Activated CD4-positive, alpha-beta T cell treated with anti-CD3 and anti-CD28 coated beads, Interleukin-2, amount 10 ng/mL, durations not matched to agents 24 days and 14 days (primary cell): ENCODE measurements at regions not wholly inside any gene's neighbourhood (a gene's known extent, or its start where the extent isn't known, plus 50 kb on each side); places are given as distances from the start of the nearest gene placed in this dataset.

Experiments used
- DNase-seq: peaks from one replicate; pipeline ENCODE4 v3.0.0; 2022
- H3K27ac Mint-ChIP-seq: one replicate; pipeline ENCODE4 v1.8.0; 2022; ENCODE audit warnings: mild to moderate bottlenecking, mixed read lengths
- H3K27me3 Mint-ChIP-seq: one replicate; pipeline ENCODE4 v1.8.0; 2022; ENCODE audit warnings: mixed read lengths
- H3K36me3 Mint-ChIP-seq: one replicate; pipeline ENCODE4 v1.8.0; 2022; ENCODE audit warnings: low read depth, mild to moderate bottlenecking, mixed read lengths
- H3K4me1 Mint-ChIP-seq: one replicate; pipeline ENCODE4 v1.8.0; 2021; ENCODE audit warnings: mixed read lengths
- H3K4me3 Mint-ChIP-seq: one replicate; pipeline ENCODE4 v1.8.0; 2022; ENCODE audit warnings: mild to moderate bottlenecking, moderate library complexity, mixed read lengths
- H3K9me3 Mint-ChIP-seq: one replicate; pipeline ENCODE4 v1.8.0; 2021; ENCODE audit warnings: mixed read lengths
- intact Hi-C: fragments of 100-400 bp; cut with micrococcal nuclease; formaldehyde crosslinking; loops from one replicate; pipeline ENCODE4 v1.15.1; 2023

GRCh38 chr9:99403371-99403770 lies 181.3 kb downstream of the SEC61B start:
- no peaks in the 10 kb centered on the region for H3K4me1 Mint-ChIP-seq
- DNase-seq, result no peak
- H3K36me3 Mint-ChIP-seq, result no peaks in the 10 kb centered on the region
- H3K27me3 Mint-ChIP-seq, result peaks cover 2% of the 10 kb centered on the region
- H3K9me3 Mint-ChIP-seq, result no peaks in the 10 kb centered on the region
- no peak overlapping the region for H3K27ac Mint-ChIP-seq
- intact Hi-C loops, result no loop called here
- no peak overlapping the region for H3K4me3 Mint-ChIP-seq

GRCh38 chr9:99405359-99405758 lies 183.3 kb downstream of the SEC61B start:
- H3K27me3 Mint-ChIP-seq, result peaks cover 2% of the 10 kb centered on the region
- no peaks in the 10 kb centered on the region for H3K4me1 Mint-ChIP-seq
- H3K27ac Mint-ChIP-seq, result no peak overlapping the region
- intact Hi-C loops, result no loop called here
- no peaks in the 10 kb centered on the region for H3K36me3 Mint-ChIP-seq
- no peak for DNase-seq
- no peaks in the 10 kb centered on the region for H3K9me3 Mint-ChIP-seq
- H3K4me3 Mint-ChIP-seq, result no peak overlapping the region

DNA sequence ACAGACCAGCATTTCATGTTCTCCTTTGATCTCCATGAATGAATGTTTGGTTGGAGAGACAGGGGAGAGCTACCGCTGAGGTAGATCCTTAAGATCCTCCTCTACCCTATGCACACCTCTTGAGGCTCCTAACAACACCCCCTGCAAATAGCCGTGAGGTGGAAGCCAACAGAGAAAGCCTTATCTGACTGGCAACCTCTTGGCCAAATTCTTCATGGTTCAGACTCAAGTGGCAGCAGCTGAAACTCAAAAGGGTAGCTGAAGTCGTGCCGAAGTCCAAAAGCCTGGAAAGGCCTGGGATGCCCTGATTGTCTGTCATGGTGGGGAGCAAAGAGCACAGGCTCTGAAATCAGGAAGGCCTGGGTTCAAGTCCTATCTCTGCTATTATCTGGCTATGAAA lies 184.9 kb downstream of the SEC61B start:
- Mint-ChIP-seq H3K27ac (no peak overlapping the region), H3K4me3 (no peak overlapping the region), H3K9me3 (no peaks in the 10 kb centered on the region), H3K36me3 (no peaks in the 10 kb centered on the region), H3K27me3 (peaks cover 3% of the 10 kb centered on the region), H3K4me1 (no peaks in the 10 kb centered on the region)
- intact Hi-C loops, result no loop called here
- no peak for DNase-seq

DNA sequence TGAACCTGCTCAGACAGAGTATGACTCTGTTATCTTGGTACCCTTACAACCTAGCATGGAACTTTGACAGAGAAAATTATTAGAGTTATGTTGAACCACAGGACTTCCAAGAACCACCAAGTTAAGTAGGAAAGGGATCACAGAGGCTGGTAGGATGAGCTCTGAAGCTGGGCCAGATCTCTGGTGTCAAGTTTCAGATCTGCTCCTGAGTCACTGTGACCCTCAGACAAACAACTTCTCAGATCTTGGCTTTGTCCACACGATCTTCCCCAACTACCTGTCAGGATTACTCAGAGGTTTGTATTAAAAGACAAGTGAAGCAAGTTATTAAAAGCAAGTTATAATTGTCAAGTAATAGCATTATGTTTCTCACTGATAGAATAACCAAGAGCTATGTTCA lies 189.0 kb downstream of the SEC61B start:
- peaks cover 5% of the 10 kb centered on the region for H3K4me1 Mint-ChIP-seq
- no peak overlapping the region for H3K27ac Mint-ChIP-seq
- intact Hi-C loops, result no loop called here
- no peak overlapping the region for H3K4me3 Mint-ChIP-seq
- DNase-seq, result no peak
- H3K9me3 Mint-ChIP-seq, result no peaks in the 10 kb centered on the region
- H3K27me3 Mint-ChIP-seq, result peaks cover 6% of the 10 kb centered on the region
- H3K36me3 Mint-ChIP-seq, result no peaks in the 10 kb centered on the region

DNA sequence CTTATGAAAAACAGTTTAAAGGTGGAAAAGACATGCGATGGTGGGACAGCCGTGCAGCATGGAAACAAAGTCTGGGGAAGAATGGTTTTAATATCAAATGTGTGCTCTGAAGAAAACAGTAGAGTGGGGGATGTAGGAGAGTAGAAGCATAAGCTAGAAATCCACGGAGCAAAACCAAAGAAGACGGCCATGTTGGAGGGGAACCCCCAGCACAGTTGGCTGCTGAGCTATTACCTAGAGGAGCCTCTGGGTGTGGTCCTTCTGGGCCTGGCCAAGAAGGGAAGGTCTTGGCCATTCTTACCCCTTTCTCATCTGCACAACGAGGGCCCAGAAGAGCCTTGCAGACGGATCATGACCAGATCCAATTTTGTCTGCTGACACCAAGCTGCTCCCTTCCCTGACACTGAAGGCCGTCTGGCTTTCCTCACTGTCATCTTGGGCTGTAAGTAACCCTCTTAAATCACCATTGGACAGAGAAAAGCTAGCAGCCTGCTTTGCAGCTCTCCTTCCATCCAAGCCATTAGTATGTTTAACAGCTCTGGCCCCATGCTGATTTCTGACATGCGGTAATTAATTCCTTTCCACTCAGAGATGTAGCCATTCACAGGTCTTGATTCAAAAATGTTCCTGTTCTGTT lies 189.5 kb downstream of the SEC61B start:
- intact Hi-C loops, result no loop called here
- peaks cover 8% of the 10 kb centered on the region for H3K4me1 Mint-ChIP-seq
- no peak overlapping the region for H3K4me3 Mint-ChIP-seq
- H3K36me3 Mint-ChIP-seq, result no peaks in the 10 kb centered on the region
- no peaks in the 10 kb centered on the region for H3K9me3 Mint-ChIP-seq
- H3K27ac Mint-ChIP-seq, result no peak overlapping the region
- H3K27me3 Mint-ChIP-seq, result peaks cover 6% of the 10 kb centered on the region
- no peak for DNase-seq

- H3K9me3 Mint-ChIP-seq, result no peaks in the 10 kb centered on the region
- intact Hi-C loops, result no loop called here
- no peaks in the 10 kb centered on the region for H3K36me3 Mint-ChIP-seq
- no peak for DNase-seq
- peaks cover 8% of the 10 kb centered on the region for H3K4me1 Mint-ChIP-seq
- H3K27me3 Mint-ChIP-seq, result peaks cover 9% of the 10 kb centered on the region
- no peak overlapping the region for H3K27ac Mint-ChIP-seq
- no peak overlapping the region for H3K4me3 Mint-ChIP-seq
Observed at GRCh38 chr9:99412606-99413005, 190.5 kb downstream of the SEC61B start.

- Mint-ChIP-seq H3K36me3 (no peaks in the 10 kb centered on the region), H3K4me1 (peaks cover 8% of the 10 kb centered on the region), H3K9me3 (no peaks in the 10 kb centered on the region), H3K4me3 (no peak overlapping the region), H3K27me3 (peaks cover 11% of the 10 kb centered on the region), H3K27ac (no peak overlapping the region)
- intact Hi-C loops, result no loop called here
- DNase-seq, result no peak
Observed at GRCh38 chr9:99414321-99414720, 192.2 kb downstream of the SEC61B start.

GRCh38 chr9:99415606-99416005 lies 193.5 kb downstream of the SEC61B start:
- Mint-ChIP-seq H3K9me3 (no peaks in the 10 kb centered on the region), H3K4me1 (peaks cover 8% of the 10 kb centered on the region), H3K27me3 (peaks cover 14% of the 10 kb centered on the region), H3K27ac (no peak overlapping the region), H3K36me3 (no peaks in the 10 kb centered on the region), H3K4me3 (no peak overlapping the region)
- intact Hi-C loops, result no loop called here
- no peak for DNase-seq

- no peaks in the 10 kb centered on the region for H3K36me3 Mint-ChIP-seq
- H3K4me1 Mint-ChIP-seq, result peaks cover 8% of the 10 kb centered on the region
- intact Hi-C loops, result no loop called here
- no peaks in the 10 kb centered on the region for H3K9me3 Mint-ChIP-seq
- no peak overlapping the region for H3K27ac Mint-ChIP-seq
- no peak overlapping the region for H3K4me3 Mint-ChIP-seq
- peaks cover 15% of the 10 kb centered on the region for H3K27me3 Mint-ChIP-seq
- DNase-seq, result no peak
Observed at GRCh38 chr9:99416007-99416406, 193.9 kb downstream of the SEC61B start.

DNA sequence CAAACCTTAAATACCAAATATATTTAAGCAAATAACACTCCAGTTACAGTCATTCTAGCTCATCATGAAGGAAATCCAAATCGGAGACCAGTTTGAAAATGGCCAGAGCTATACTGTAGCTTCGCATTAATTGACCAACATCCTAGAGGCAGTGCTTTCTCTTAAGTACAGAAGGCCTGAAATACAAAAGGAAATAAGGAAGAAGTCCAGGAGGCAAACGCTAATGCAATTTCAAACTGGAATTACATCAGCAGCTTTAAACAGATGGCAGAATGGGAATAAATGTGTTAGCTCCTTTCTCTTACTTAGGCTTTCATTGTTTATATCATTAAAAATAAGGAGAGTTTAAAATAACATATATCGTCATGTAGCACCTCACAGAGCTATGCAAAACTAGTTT lies 197.0 kb downstream of the SEC61B start:
- no peak overlapping the region for H3K4me3 Mint-ChIP-seq

GRCh38 chr9:99421369-99421768 lies 199.3 kb downstream of the SEC61B start:
- no peak for DNase-seq
- intact Hi-C loops, result no loop called here
- H3K27ac Mint-ChIP-seq, result no peak overlapping the region
- H3K27me3 Mint-ChIP-seq, result peaks cover 14% of the 10 kb centered on the region
- H3K4me3 Mint-ChIP-seq, result no peak overlapping the region
- H3K4me1 Mint-ChIP-seq, result no peaks in the 10 kb centered on the region
- H3K9me3 Mint-ChIP-seq, result no peaks in the 10 kb centered on the region
- H3K36me3 Mint-ChIP-seq, result no peaks in the 10 kb centered on the region

More for the DNA sequence above, 197.0 kb downstream of the SEC61B start:
- DNase-seq, result no peak
- intact Hi-C loops, result no loop called here
- Mint-ChIP-seq H3K27ac (no peak overlapping the region), H3K4me1 (peaks cover 8% of the 10 kb centered on the region), H3K36me3 (no peaks in the 10 kb centered on the region), H3K9me3 (no peaks in the 10 kb centered on the region), H3K27me3 (peaks cover 9% of the 10 kb centered on the region)

DNA sequence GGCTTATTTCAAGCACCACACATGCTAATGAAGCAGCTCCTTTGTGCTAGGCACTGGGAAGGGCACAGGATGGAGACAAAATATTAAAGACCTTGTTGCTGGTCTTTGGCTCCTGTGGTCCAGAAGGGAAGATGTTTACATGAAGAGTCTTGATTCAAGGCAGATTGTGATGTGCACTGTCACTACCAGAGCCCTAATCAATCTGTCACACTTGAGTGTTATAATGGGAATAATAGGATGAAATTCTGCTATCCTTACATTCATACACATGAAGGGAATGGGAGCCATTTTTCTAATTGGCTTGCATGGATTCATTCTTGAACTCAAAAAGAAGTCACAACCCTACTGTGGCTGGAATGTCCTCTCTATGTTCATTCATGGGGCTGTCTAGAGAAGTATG lies 203.0 kb downstream of the SEC61B start:
- intact Hi-C loops, result no loop called here
- no peak for DNase-seq
- H3K36me3 Mint-ChIP-seq, result no peaks in the 10 kb centered on the region
- H3K4me1 Mint-ChIP-seq, result no peaks in the 10 kb centered on the region
- no peak overlapping the region for H3K4me3 Mint-ChIP-seq
- no peaks in the 10 kb centered on the region for H3K9me3 Mint-ChIP-seq
- peaks cover 18% of the 10 kb centered on the region for H3K27me3 Mint-ChIP-seq
- H3K27ac Mint-ChIP-seq, result no peak overlapping the region

DNA sequence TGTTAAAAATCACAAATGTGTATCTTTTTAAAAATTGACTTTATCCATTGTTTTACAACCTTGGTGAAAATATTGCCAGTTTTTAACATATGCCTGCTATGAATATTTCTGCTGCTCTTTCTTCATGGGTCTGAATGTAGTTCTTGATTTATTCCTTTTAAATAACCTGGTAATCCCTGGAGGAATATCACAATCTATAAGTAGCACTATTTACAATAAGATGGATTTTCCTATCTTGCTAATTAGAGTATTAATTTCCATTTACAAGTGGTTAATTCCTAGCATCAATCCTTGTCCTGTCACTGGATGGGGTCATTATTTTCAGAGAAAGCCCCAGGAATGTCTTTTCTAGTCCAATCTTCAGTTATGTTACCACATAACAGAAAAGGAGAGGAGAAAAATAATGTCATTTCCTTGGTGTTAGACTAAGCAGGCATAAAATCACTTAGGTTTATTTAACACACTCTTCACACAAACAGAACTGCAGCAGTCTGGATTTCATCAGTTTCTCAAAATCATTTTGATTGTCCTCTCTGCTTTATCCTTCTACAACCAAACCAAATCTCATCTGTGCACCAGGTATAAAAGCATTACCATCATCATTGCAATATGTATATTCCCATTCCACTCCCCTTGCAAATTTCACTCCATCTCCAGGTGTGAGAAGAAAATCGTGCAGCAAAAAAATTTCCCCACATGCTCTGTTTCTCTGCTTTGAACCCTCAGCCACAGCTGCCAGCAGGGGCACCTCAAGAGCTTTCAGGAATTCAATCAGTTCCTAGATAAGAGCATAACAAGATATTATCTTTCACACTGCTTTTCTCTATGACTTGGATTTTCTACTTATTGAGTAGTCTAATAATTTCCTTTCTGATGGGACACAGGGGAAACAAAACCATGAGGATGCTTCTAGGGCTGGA lies 204.1 kb downstream of the SEC61B start:
- intact Hi-C loops, result no loop called here
- Mint-ChIP-seq H3K36me3 (no peaks in the 10 kb centered on the region), H3K27me3 (peaks cover 14% of the 10 kb centered on the region), H3K27ac (no peak overlapping the region), H3K4me3 (no peak overlapping the region), H3K9me3 (no peaks in the 10 kb centered on the region), H3K4me1 (no peaks in the 10 kb centered on the region)
- no peak for DNase-seq

DNA sequence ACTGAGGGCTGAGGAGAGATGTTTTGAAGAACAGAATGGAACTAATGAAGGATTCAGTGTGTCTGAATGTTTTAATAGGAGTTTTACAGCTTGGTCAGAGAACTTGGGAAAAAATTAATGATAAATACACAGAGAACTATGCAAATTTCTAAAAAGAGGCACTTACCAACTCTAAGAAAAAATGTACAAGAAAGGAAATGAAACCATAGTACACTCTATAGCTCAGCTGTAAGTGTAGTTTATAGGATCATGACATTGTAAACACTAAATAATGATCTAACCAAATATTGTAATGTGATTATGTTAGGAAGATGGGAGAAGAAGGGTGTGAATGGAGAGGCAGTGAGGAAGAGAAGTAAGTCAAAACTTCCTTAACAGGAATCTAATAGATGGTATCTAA lies 205.2 kb downstream of the SEC61B start:
- Mint-ChIP-seq H3K4me3 (no peak overlapping the region), H3K9me3 (no peaks in the 10 kb centered on the region)
- intact Hi-C loops, result no loop called here

More for the DNA sequence above, 205.2 kb downstream of the SEC61B start:
- Mint-ChIP-seq H3K4me1 (no peaks in the 10 kb centered on the region), H3K36me3 (no peaks in the 10 kb centered on the region), H3K27me3 (peaks cover 14% of the 10 kb centered on the region), H3K27ac (no peak overlapping the region)
- no peak for DNase-seq
